ENCODE measurements at regions not wholly inside any gene's neighbourhood (a gene's known extent, or its start where the extent isn't known, plus 50 kb on each side); places are given as distances from the start of the nearest gene placed in this dataset.

DNA sequence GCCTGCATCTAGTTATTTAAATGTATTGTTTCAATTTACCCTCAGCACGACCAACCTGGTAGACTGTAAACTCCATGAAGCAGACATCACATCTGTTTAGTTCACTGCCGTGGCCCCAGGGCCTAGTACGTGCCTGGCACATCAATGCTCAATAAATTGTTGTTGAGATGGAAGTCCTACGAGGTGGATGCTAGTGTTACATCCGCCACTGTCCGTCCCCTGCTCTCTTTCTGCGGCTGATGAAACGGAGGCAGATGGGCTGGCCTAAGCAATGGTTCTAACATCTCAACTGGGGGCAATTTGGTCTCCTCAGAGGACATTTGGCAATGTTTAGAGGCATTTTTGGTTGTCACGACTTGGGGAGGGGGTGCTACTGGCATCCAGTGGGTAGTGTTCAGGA is 121.4 kb upstream of the IGSF21 start:
- Histone ChIP-seq H3K36me3 (no peaks in the 10 kb centered on the region), H3K9me3 (peaks cover 0 to 12% (median 0%) of the 10 kb centered on the region in 11 donors), H3K4me3 (no peak overlapping the region), H3K4me1 (no peaks in the 10 kb centered on the region), H3K27ac (no peak overlapping the region), H3K27me3 (peaks cover 0 to 43% (median 11%) of the 10 kb centered on the region in 7 donors)
- intact Hi-C loops (cut with DNase I) = no loop called here
- DNase-seq (no peak), ATAC-seq (no peak)
- WGBS, 2 donors = 83 to 88% methylated on average over 9 of the region's 9 CpGs
- TF ChIP-seq, protein P1, sequence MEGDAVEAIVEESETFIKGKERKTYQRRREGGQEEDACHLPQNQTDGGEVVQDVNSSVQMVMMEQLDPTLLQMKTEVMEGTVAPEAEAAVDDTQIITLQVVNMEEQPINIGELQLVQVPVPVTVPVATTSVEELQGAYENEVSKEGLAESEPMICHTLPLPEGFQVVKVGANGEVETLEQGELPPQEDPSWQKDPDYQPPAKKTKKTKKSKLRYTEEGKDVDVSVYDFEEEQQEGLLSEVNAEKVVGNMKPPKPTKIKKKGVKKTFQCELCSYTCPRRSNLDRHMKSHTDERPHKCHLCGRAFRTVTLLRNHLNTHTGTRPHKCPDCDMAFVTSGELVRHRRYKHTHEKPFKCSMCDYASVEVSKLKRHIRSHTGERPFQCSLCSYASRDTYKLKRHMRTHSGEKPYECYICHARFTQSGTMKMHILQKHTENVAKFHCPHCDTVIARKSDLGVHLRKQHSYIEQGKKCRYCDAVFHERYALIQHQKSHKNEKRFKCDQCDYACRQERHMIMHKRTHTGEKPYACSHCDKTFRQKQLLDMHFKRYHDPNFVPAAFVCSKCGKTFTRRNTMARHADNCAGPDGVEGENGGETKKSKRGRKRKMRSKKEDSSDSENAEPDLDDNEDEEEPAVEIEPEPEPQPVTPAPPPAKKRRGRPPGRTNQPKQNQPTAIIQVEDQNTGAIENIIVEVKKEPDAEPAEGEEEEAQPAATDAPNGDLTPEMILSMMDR (IDR thresholded peaks at IDR 0.05) = no peak

DNA sequence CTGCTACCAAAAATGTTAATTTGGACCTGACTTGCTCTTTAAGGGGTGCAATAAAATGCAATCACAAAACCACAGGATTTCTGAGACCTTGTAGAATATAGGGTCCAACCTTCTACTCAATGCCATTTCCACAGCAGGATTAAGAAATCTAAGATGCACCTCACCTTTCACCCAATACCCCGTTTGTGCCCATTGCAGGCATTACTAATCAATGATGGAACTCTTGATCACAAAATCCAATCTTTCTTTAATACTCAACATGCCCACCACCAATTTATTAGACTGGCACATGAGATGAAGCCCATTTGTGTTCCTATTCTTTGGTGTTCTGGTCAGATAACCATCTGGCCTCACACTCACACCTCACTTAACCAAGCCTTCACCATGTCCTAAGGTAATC is 117.2 kb upstream of the IGSF21 start:
- 46 to 50% methylated on average over 1 of the region's 1 CpG for WGBS, 2 donors
- intact Hi-C loops (cut with DNase I) = no loop called here
- no peak overlapping the region for H3K4me3 ChIP-seq
- ATAC-seq (no peak), DNase-seq (no peak)
- TF ChIP-seq, protein P1 (IDR thresholded peaks at IDR 0.05) = no peak
- peaks cover 0 to 17% (median 0%) of the 10 kb centered on the region in 7 donors for H3K27me3 ChIP-seq
- peaks cover 0 to 8% (median 0%) of the 10 kb centered on the region in 11 donors for H3K9me3 ChIP-seq
- H3K27ac ChIP-seq = no peak overlapping the region
- H3K36me3 ChIP-seq = no peaks in the 10 kb centered on the region
- no peaks in the 10 kb centered on the region for H3K4me1 ChIP-seq

DNA sequence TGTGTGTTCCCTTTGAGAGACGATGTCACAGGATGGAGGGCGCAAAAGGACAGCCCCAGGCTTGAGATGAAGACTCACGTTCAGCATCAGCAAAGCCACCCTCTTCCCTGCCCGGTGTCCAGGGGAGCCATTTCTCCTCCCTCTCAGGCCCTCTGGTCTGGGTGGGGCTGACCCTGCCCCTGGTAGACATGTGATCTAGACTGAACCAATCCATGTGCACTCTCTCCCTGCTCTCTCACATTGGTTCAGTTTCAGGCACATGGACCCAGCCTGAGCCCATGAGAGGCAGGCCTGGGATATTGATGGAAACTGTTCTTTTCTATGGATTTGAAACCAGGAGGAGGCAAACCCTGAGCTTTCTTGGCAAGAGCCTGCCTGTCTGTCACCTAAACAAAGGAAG is 115.6 kb upstream of the IGSF21 start:
- TF ChIP-seq, protein P1 (IDR thresholded peaks at IDR 0.05) = no peak
- no peaks in the 10 kb centered on the region for H3K36me3 ChIP-seq
- 74 to 81% methylated on average over 4 of the region's 4 CpGs for WGBS, 2 donors
- peaks cover 0 to under 1% (median 0%) of the 10 kb centered on the region in 11 donors for H3K9me3 ChIP-seq
- DNase-seq (no peak), ATAC-seq (no peak)
- intact Hi-C loops (cut with DNase I) = no loop called here
- no peaks in the 10 kb centered on the region for H3K4me1 ChIP-seq
- H3K27ac ChIP-seq = no peak overlapping the region
- H3K4me3 ChIP-seq = no peak overlapping the region
- peaks cover 0 to 30% (median 7%) of the 10 kb centered on the region in 7 donors for H3K27me3 ChIP-seq

DNA sequence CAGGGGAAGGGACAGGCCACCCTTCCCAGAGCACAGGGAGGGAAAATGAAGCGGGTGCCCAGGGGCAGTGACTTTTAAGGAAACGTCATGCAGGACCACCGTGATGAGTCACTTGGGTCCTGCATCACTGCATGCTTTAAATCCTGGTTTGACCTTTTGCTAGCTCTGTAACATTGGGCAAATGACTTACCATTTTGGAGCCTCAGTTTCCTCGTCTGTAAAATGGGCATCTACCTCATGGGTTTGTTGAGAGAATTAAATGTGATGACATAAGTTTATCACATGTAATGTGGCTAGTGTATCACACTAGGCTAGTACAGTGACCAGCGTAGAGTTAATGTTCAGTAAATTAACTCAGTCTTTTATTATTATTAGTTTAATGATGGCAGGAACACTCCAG is 114.8 kb upstream of the IGSF21 start:
- no peaks in the 10 kb centered on the region for H3K4me1 ChIP-seq
- WGBS, 2 donors = 84 to 86% methylated on average over 5 of the region's 5 CpGs
- H3K9me3 ChIP-seq = no peaks in the 10 kb centered on the region
- intact Hi-C loops (cut with DNase I) = loop anchor here in 1 of 10 donors (1.0 kb wide), 1 partner anchor 65 kb away; no protein-coding TSS in a partner anchor
- H3K27me3 ChIP-seq = peaks cover 0 to 35% (median 7%) of the 10 kb centered on the region in 7 donors
- no peak overlapping the region for H3K4me3 ChIP-seq
- no peak overlapping the region for H3K27ac ChIP-seq
- TF ChIP-seq, protein P1 (IDR thresholded peaks at IDR 0.05) = no peak
- DNase-seq (no peak), ATAC-seq (no peak)
- no peaks in the 10 kb centered on the region for H3K36me3 ChIP-seq
